Brain pericyte (primary cell): ENCODE measurements at regions not wholly inside any gene's neighbourhood (a gene's known extent, or its start where the extent isn't known, plus 50 kb on each side); places are given as distances from the start of the nearest gene placed in this dataset.

Experiments
- DNase-seq: peaks from one replicate; pipeline ENCODE4 v3.0.0-alpha.2; 2012; ENCODE audit warnings: low read depth, low spot score

DNA sequence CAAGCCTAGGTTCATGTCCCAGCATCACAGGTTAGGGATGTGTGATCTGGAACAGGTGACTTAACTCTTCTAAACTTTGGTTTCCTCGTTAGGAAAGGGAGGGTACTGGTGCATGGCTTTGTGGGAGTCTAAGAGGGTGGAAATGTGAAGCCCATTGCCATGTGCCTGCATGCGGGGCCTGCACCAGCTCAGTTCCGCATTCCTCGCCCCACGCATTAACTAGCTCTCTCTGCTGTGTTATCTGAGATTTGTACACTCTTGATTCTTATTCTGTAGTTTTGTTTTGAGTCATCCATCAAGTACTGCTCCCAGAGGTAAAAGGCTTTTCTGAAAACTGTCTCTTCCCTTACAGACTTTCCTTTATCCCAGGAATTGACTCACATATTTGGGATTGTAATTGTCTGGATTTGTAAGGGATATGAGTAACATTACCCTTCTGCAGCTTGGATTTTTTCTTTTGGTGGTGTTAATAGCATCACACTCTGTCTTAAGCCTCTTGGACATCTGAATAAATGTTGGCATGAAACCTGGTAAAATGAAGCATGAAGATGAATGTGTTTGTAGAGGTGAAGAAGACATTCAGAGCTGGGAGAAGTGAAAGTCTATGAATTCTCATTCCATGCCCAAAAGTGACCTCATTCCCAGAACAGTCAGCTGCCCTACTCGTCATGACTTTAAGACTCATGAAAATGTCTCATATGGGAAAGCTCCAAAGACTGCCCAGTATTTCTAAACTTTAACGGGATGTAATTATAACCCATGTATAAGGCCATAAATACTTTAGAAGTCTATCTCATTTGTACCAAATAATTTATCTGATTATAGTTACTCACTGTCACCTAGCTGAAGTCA lies 357.3 kb downstream of the FOXA2 start:
- DNase-seq, result no peak

DNA sequence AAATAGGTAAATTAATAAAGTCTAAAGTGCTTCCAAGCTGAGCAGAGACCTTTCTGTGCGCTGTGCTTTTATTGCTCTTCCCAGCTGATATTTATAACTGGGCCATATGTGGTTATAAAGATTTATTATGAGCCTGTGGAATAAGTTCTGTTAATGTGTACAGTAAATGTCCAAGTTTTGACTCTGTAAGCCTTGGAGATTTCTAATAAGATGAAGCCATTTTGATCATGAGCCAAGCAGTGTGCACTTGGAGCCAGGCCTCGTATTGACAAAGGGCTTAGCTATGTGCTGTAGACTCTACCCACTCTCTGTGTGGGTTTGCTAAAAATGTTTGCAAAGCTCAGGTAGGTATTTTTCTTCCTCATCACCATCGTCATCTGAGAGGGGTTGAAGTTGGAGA lies 361.1 kb downstream of the FOXA2 start:
- no peak for DNase-seq

DNA sequence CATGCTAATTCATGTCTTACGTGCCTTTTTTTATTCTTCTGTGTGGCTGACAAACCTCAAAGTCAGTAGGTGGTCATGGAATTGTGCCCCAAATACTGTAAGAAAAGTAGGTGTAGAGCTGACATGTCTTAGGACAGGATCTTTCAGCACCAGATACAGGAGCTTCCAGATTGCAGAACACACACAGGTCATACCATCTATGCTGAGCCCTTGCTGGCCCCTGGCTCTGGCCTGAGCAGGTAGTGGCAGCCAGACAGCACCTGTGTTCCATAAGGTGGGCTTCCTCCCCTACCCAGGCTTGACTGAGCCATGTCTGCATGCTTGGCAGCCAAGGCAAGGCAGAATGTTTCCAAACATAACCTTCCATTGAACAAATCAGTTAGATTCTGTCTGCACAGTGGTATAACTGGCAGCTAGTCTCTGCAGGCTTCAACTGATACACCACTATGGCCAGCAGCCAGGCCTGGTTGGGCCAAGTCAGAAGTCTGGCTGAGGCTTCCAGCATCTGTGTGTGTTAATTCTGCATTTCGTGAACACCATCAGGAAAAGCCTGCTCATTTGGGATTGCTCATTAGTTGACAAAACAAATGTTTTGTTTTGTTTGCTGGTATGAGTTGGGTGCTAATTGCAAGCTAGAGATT lies 366.5 kb downstream of the FOXA2 start:
- DNase-seq, result no peak

DNA sequence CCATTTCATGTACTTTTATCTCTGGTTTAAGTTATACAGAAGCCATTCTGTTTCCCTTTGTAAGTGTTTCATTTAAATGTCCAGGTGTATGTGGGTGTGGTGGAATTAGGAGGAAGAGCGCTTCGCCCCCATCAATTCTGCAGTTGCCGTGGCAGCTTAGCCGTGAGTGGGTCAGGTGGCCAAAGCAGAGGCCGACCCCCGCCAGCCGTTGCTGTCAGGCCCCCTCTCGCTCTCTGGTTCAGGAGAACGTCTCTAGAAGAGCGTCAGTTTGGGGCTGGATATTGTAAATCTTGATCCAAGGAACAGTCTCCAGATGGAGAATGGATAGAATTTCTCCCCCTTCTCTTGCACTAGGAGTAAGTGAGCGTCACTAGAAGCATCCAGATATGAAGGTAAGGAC lies 367.4 kb downstream of the FOXA2 start:
- DNase-seq, result no peak

DNA sequence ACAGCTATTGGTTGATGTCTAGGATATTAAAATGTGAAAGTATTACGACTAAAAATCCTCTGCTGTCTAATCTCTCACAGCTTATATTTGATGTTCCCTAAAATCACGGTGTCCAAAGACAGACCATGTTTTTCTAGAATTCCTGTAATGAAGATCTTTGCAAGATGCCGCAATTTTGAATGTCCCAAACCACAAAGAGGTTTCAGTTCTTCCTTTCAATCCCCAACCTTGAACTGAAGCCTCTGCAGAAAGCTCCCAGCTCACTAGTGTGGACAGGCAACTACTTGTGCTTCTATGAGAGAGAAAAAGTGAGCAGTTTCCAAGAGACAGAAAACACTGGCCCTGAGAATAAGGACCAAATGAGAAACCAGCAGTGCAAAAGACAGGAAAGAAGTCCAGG lies 370.1 kb downstream of the FOXA2 start:
- no peak for DNase-seq

DNA sequence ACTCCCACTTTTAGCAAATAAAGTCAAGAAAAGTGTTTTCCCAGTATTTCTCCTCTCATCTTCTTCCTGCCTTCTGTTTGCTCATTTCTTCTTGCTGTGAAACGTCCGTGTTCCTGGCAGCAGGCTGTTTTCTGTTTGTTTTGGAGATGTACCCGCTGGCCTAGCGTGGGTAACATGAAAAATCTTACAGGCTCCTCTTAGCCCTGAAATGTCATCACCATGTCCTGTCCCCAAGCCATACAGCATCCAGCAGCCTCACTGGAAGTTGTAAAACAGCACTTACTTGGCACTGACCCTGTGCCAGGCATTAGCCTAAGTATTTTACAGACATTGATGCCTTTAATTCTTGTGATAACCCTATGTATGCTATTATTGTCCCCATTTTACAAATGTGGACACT lies 371.1 kb downstream of the FOXA2 start:
- no peak for DNase-seq

DNA sequence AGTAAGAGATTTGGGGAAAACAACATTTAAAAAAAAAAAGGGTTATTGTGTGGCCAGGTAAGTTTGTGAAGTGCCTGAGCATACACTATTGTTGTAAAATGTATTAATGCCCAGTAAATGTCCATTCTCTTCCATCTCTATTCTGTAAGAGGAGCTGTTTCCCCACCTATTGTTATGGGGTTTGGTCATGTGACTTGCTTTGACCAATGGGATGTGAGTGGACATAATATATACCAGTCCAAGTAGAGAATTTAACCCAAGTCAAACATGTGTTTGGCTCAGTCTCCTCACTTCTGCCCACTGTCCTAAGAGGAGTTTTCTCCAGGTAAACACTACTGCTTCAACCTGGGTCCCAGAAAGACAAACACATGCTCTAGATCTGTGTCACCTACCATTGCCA lies 377.1 kb downstream of the FOXA2 start:
- no peak for DNase-seq

DNA sequence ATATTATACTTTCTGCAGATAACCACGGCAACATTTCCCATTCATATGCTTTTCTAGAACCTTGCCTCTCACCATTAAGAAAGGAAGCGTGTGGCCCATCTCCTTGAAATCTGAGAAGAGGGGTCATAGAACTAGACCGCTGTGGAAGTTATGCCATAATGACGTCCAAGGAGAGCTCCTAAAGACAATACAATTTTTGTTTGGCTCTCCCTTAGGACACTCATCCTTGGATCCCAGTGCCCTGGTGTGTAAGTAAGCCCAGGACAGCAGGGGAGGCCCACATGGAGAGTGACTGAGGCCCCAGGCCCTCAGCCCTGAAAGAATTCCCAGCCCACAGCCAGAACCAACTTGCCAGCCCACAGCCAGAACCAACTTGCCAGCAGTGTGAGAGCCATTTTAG lies 379.6 kb downstream of the FOXA2 start:
- DNase-seq, result no peak

DNA sequence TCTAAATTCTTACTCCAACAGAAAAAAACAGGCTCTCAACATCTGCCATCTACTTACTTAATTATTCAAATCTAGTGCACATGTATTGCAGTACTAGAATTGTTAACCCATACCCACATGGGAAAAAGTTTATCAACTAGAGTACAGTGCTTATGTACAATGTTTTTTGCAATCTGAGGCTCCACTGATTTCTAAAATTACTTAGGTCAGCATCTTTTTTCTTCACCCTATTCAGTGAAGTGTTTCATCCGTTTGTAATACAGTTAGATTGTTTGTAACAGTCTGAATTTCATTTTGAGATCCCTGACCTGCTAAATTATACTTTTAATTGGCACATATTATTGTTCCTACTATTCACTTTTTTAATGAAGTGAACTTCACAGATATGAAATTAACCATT lies 402.2 kb downstream of the FOXA2 start:
- no peak for DNase-seq

DNA sequence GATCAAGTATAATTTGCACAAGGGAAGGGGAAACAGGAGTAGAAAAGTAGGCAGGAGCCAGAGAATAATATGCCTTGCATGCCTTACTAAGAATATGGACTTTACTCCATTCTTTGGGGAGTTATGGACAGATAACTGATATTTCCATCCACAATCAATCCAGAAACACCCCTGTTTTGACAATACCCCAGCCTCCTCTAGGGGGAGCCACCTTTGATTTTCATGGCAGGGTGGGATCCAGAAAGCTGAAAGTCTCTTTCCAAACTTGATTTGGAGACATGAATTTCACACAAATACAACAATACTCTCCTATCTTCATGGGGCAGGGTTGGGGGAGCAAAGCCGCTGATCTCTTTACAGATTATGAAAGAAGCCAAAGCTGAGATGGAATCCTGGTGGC lies 404.1 kb downstream of the FOXA2 start:
- DNase-seq, result no peak

DNA sequence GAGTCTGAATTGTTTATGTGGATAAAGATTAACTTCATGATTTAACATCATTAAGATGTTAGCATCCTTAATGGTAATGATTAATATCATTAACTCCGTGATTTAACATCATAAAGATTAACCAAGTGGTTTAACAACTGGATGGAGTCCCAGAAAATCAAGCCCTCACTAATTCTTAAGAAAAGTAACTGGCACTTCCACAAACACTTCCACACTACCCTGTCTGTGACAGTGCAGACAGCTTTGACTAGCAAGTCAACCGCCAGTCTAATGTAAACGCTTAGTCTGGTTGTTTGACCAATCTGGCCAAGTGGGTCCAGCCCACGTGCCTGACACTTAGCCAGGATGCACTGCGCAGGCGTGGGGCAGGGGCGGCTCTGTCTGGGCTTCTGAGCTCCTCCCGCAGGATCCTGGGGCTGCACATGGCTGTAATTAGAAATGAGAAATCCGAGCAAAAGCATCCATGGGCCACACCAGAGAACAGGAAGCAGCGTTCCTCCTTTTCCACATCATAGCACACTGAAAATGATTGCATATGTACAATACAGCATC lies 424.2 kb downstream of the FOXA2 start:
- DNase-seq, result no peak

DNA sequence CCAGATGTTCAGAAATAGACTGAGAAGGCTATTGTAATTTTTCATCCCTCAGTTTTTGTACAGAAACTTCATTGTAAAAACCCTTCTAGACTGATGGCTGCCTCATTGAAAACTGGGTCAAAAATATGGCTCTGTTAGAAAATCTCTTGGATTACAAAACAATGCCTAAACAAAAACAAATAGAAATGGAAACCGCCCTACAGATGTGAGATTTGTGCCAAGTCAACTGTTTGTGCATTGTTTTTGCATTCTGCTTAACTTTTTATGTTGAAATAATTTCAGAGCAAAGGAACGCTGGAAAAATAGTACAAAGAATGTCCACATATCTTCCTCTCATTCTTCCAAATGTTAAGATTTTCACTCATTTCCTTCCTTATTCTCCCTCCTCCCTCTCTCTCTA lies 425.1 kb downstream of the FOXA2 start:
- no peak for DNase-seq

DNA sequence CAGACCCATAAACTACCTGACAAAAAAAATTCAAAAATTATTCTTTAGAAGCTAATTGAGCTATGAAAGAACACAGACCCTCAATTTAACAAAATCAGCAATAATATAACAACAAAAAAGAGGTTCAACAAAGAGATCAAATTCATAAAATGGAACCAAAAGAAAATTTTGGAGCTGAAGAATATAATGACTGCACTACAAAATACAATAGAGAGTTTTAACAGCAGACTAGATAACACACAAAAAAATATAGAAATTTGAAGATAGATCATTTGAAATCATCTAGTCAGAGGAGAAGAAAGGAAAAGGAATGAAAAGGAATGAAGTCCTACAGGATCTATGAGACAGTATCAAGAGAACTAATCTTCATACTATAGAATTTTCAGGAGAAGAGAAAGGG lies 422.1 kb downstream of the PAX1 start:
- DNase-seq, result no peak

DNA sequence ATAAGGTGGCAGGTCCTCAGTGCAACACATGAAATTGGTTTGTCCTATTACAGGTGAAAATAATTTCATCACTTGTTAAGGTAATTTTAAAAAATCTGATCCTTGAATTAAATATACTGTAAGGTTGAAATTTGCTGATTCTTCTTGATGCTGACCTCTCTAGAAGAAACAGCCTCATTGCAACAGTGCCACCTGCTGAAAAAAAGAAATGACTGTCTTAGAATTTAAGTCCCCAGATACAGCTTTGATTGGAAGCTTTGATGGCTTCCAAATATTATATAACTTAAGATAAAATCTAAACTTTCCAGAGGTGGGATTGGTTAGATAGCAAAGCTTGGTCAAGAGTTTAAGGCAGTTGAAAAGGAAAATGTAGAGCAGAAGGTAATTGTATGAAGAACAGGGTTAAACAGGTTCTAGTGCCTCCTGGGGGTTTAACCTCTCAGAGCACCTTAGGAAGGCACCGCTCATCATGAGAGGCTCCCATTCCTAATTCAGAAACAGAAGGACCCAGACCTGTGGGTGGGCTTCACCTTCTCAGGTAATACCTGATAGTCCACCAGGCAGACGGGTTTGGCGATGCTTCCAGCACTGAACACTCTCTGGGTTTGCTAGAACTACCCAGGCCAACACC lies 401.0 kb downstream of the PAX1 start:
- no peak for DNase-seq

DNA sequence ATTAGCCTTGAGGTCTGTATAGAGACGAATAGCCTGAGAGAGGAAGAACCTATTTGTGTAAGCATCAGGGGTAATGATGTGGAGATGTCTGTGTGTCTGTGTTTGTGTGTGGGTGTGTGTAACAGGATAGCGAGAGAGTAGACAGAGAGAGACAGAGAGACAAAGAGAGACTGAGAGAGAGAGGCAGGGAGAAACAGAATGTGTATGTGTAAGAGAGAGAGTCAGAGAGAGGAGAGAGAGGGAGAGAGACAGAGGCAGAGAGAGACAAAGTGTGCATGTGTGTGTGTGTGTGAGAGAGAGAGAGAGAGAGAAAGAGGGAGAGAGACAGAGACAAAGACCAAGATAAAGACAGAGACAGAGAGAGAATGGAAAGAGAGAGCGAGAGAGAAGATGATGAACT lies 396.1 kb downstream of the PAX1 start:
- no peak for DNase-seq

DNA sequence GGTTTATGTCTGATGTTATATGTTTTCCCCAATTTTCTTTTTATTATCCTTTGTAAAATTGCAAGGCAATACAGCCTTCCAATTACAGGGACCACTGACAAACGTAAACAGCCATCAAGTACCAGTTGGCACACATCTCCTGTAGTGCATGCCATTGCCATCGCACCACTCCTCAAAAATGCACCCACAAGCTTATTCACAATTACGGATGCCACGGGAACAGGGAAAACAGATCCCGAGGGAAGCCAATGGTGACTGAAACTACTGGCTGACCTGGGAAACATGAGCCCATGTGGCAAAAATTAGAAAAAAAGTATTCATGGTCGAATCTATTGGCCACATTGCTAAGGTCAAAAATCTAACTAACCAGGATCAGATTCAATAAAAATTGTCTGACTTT lies 395.2 kb downstream of the PAX1 start:
- DNase-seq, result no peak

DNA sequence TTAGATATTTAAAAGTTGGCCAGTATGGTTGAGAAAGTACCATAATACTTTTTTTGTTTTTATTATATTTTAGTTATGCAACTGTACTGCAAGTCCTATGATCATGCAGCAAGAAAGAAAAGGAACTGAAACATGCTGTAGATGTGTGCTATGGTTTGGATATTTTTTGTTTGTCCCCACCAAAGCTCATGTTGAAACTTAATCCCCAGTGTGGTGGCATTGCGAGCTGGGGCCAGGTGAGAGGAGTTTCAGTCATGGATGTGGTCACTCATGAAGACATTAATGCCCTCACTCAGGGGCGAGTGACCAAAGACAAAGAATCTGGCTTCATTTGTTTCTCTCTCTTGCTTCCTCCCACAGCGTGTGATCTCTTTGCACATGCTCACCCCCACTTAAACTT lies 393.9 kb downstream of the PAX1 start:
- DNase-seq, result no peak

DNA sequence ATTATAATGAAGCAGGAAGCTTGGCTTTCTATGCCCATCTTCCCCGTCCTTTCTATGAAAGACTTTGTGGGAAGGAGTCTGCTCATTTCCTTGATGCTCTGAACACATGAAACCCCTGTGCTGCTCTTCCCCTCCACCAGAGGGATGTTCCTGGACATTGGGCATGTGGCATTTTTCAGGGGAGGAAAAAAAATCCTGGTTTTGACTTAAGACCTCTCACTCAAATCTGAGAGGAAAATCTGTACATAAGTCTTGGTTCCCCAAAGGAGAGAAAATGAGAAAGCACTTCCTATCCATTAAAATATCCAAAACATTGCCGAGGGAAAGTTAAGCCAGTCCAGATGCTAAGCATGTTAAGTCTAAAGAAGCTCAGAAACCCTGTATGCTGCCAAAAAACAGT lies 393.0 kb downstream of the PAX1 start:
- DNase-seq, result no peak

DNA sequence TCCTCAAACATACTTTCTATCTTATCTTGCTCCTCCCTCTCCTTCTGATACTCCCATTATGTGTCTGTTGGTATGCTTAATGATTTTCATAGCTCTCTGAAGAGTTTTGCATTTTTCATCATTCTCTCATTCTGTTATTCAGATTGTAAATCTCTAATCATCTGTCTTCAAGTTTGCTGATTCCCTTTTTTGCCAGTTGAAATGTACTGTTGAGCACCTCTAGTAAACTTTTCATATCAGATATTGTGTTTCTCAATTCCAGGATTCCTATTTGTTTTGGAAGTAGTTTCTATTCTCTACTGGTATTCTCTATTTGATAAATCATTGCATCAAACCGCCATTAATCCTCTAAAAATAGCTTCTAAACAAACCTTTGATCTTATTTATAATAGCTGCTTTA lies 387.7 kb downstream of the PAX1 start:
- DNase-seq, result no peak

DNA sequence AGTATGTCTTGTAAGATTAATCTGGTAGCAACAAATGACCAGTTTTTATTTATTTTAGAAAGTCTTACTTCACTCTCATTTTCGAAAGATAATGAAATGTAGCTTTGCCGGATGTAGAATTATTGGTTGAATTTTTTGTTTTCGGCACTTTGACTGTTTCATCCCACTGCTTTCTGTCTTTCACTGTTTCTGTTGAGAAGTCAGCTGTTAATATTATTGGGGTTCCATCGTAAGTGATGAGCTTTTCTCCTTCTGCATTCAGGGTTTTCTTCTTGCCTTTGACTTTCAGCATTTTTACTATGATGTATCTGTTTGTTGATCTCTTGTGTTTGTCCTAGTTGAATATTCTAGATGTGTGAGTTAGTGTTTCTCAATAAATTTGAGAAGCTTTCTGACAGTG lies 383.4 kb downstream of the PAX1 start:
- no peak for DNase-seq

DNA sequence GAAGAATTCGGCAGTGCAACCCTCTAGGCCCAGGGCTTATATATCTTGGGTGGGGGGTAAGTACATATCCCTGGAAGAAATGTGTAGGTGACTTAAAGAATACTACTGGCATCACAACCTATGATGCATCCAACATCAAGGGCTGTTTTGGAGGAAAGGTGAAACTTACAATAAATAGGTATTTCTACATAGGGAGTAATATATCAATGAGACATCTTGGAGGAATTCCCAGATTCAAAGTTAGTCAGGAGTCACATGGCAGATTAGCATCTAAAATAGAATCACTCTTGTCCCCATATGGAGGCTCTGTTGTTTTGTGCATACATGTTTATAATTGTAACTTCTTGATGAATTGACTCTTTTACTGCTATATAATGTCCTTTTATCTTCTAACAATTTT lies 375.5 kb downstream of the PAX1 start:
- DNase-seq, result no peak

DNA sequence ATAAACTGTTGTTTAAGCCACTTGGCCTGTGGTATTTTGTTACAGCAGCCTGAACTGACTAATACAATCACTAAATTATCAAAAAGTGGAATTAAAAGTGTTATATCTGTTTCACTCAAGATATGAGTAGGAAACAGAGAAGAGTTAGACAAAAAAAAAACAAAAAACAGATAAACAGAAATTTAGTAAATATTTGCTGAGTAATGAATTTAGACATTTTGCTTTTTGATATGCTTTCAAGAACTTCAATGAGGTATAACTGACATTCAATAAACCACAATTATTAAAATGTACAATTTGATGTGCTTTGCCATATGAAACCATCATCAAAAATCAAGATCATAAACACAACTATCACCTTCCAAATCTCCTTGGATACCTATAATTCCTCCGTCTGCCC lies 369.2 kb downstream of the PAX1 start:
- no peak for DNase-seq

DNA sequence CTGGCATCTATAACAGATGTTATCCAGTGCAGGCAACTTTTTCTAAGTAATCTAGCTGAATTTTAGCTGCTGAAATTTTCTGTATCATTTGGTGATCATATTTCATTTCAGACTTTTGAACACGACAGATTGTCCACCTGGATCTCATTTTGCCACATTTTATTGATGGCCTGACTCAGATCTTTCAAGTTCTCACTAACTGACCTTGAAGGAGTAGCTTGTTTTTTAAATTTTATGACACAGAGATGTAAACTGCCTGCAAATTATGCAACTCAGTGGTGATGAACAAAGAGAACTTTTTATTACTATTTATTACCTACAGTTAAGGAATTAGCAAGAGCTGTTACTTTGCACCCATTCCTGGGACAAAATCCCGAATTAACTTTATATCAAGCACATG lies 366.4 kb downstream of the PAX1 start:
- DNase-seq, result no peak
